HCT116 (cell line): ENCODE measurements at regions not wholly inside any gene's neighbourhood (a gene's known extent, or its start where the extent isn't known, plus 50 kb on each side); places are given as distances from the start of the nearest gene placed in this dataset.
A peak's percentile ranks its signal among the peaks of the same experiment; 100 is the strongest.

Experiments used
- ATAC-seq: fragments of 200-7000 bp; cut with Tn5 transposase; 2 replicates; pipeline ENCODE4 v1.9.1; 2020; ENCODE audit warnings: mild to moderate bottlenecking, moderate library complexity
- BruUV-seq: library from RNA; stranded (reverse); fragments of 400-500 nt; replicated peaks from 2 replicates; lab custom pipeline; 2021; lab: Mats Ljungman, UMichigan
- CTCF ChIA-PET: fragments of 300-600 bp; sonication (Branson Sonifier 250); formaldehyde crosslinking; loops from one replicate; lab custom pipeline; 2021; ENCODE audit warnings: antibody characterized with exemption; lab: Charles Lee
- POLR2A ChIA-PET: fragments of 300-600, 350-600 bp; sonication (Branson Sonifier 250); formaldehyde crosslinking; loops from one replicate; lab custom pipeline; 2021; ENCODE audit warnings: antibody characterized with exemption; lab: Charles Lee
- RAD21 ChIA-PET, 2 experiments: fragments of 300-600 bp; sonication (Branson Sonifier 250); formaldehyde crosslinking; loops; one replicate each; lab custom pipeline; 2023; ENCODE audit warnings: low total read pairs in 2 of 2; ENCODE audit not compliant: uncharacterized antibody in 2 of 2, unreplicated experiment in 2 of 2, low non-redundant PET in 1 of 2; lab: Charles Lee
- DNase-seq: peaks from one replicate; pipeline ENCODE4 v3.0.0-alpha.2; 2010; ENCODE audit warnings: low read depth, low spot score
- H2AFZ ChIP-seq: fragments of 200-600 bp; shearing (Covaris generic), sonication (generic); 2 replicates; pipeline ENCODE4 v1.6.1; 2017; ENCODE audit warnings: low read depth, mixed run types, mixed read lengths, antibody characterized with exemption, low read length; ENCODE audit not compliant: poor library complexity, severe bottlenecking
- H3K27ac ChIP-seq: 2 replicates; pipeline ENCODE4 v1.5.1; 2012; ENCODE audit warnings: low read depth, low read length
- H3K27me3 ChIP-seq: fragments of 200-600 bp; sonication (generic); 2 replicates; pipeline ENCODE4 v1.6.1; 2016; ENCODE audit warnings: mixed run types, low read length, mixed read lengths; ENCODE audit not compliant: insufficient read depth
- H3K36me3 ChIP-seq, 2 experiments: fragments of 200-500 bp in 1 of 2; fragments of 200-600 bp in 1 of 2; sonication (Bioruptor generic) in 1 of 2; sonication (generic) in 1 of 2; 2 replicates each; pipeline versions ENCODE4 v1.5.1 to v1.6.1; 2014 to 2016; ENCODE audit warnings: low read length in 2 of 2, inconsistent platforms in 1 of 2, mixed read lengths in 1 of 2, mixed run types in 1 of 2; ENCODE audit not compliant: insufficient read depth in 2 of 2, control insufficient read depth in 1 of 2
- H3K4me1 ChIP-seq, 2 experiments: fragments of 200-600 bp in 1 of 2; sonication (generic) in 1 of 2; 2 replicates each; pipeline versions ENCODE4 v1.5.1 to v1.6.1; 2012 to 2017; ENCODE audit warnings: low read length in 2 of 2, inconsistent platforms in 1 of 2, mild to moderate bottlenecking in 1 of 2, mixed read lengths in 1 of 2, mixed run types in 1 of 2, moderate library complexity in 1 of 2; ENCODE audit not compliant: insufficient read depth in 2 of 2, control insufficient read depth in 1 of 2
- H3K4me2 ChIP-seq: fragments of 200-600 bp; sonication (generic); 2 replicates; pipeline ENCODE4 v1.6.1; 2017; ENCODE audit warnings: mixed run types, low read length, mixed read lengths
- H3K4me3 ChIP-seq, 2 experiments: fragments of 200-600 bp in 1 of 2; sonication (generic) in 1 of 2; replicated peaks in 1 of 2; 2 replicates each; pipeline ENCODE4 v1.5.1; 2011 to 2016; ENCODE audit warnings: low read length in 2 of 2, control low read depth in 1 of 2, low read depth in 1 of 2, mild to moderate bottlenecking in 1 of 2, mixed read lengths in 1 of 2, mixed run types in 1 of 2
- H3K79me2 ChIP-seq: fragments of 200-600 bp; sonication (generic); 2 replicates; pipeline ENCODE4 v1.6.1; 2017; ENCODE audit warnings: mild to moderate bottlenecking, mixed run types, low read length, moderate library complexity, mixed read lengths; ENCODE audit not compliant: insufficient read depth
- H3K9ac ChIP-seq: fragments of 200-600 bp; sonication (generic); 2 replicates; pipeline ENCODE4 v1.6.1; 2016; ENCODE audit warnings: low read length, mixed read lengths
- H3K9me2 ChIP-seq: fragments of 200-600 bp; sonication (generic), shearing (Covaris generic); 2 replicates; pipeline ENCODE4 v1.6.1; 2017; ENCODE audit warnings: mixed run types, mild to moderate bottlenecking, moderate library complexity; ENCODE audit not compliant: insufficient read depth
- H3K9me3 ChIP-seq, 2 experiments: fragments of 200-500 bp in 1 of 2; fragments of 200-600 bp in 1 of 2; sonication (Bioruptor generic) in 1 of 2; sonication (generic) in 1 of 2; 2 replicates each; pipeline ENCODE4 v1.6.1; 2014 to 2017; ENCODE audit warnings: low read length in 2 of 2, mixed read lengths in 2 of 2, inconsistent platforms in 1 of 2, low read depth in 1 of 2, mild to moderate bottlenecking in 1 of 2, mixed run types in 1 of 2, moderate library complexity in 1 of 2; ENCODE audit not compliant: control insufficient read depth in 1 of 2, insufficient read depth in 1 of 2
- H4K20me1 ChIP-seq: fragments of 200-600 bp; sonication (generic), shearing (Covaris generic); 2 replicates; pipeline ENCODE4 v1.6.1; 2017; ENCODE audit warnings: mixed run types, mild to moderate bottlenecking, moderate library complexity; ENCODE audit not compliant: insufficient read depth
- ATF3 ChIP-seq: IDR thresholded peaks from 2 replicates; pipeline ENCODE4 v1.6.1; 2012
- CEBPB ChIP-seq: IDR thresholded peaks from 2 replicates; pipeline ENCODE4 v1.6.1; 2012; ENCODE audit warnings: low read depth
- CTCF ChIP-seq, 3 experiments: fragments of 200-600 bp in 1 of 3; sonication (generic) in 1 of 3; IDR thresholded peaks in 2 of 3; conservative IDR thresholded peaks in 1 of 3; 2 replicates each; pipeline ENCODE4 v1.5.1; 2012 to 2017; ENCODE audit warnings: low read depth in 2 of 3, low read length in 2 of 3, antibody characterized with exemption in 1 of 3, borderline replicate concordance in 1 of 3, control low read depth in 1 of 3, mild to moderate bottlenecking in 1 of 3, mixed read lengths in 1 of 3, mixed run types in 1 of 3, moderate library complexity in 1 of 3; ENCODE audit not compliant: insufficient read depth in 1 of 3
- EGR1 ChIP-seq: IDR thresholded peaks from 2 replicates; pipeline ENCODE4 v1.6.1; 2012; ENCODE audit warnings: low read depth
- ELF1 ChIP-seq: IDR thresholded peaks from 2 replicates; pipeline ENCODE4 v1.6.1; 2012; ENCODE audit warnings: low read depth, borderline replicate concordance
- EZH2phosphoT487 ChIP-seq: fragments of 200-600 bp; IDR thresholded peaks from 2 replicates; pipeline ENCODE4 v1.6.1; 2018; ENCODE audit warnings: antibody characterized with exemption, borderline replicate concordance
- FOSL1 ChIP-seq: IDR thresholded peaks from 2 replicates; pipeline ENCODE4 v1.6.1; 2012; ENCODE audit warnings: low read depth
- JUND ChIP-seq: IDR thresholded peaks from 2 replicates; pipeline ENCODE4 v1.6.1; 2012
- MAX ChIP-seq: IDR thresholded peaks from 2 replicates; pipeline ENCODE4 v1.6.1; 2012
- POLR2AphosphoS5 ChIP-seq: IDR thresholded peaks from 2 replicates; pipeline ENCODE4 v1.6.1; 2011; ENCODE audit warnings: mild to moderate bottlenecking, low read depth, low read length, moderate library complexity
- REST ChIP-seq: IDR thresholded peaks from 2 replicates; pipeline ENCODE4 v1.6.1; 2012; ENCODE audit warnings: low read depth
- SP1 ChIP-seq: IDR thresholded peaks from 2 replicates; pipeline ENCODE4 v1.6.1; 2012; ENCODE audit warnings: low read depth
- TCF7L2 ChIP-seq: IDR thresholded peaks from 2 replicates; pipeline ENCODE4 v1.7.0; 2011; ENCODE audit warnings: borderline replicate concordance, inconsistent platforms; ENCODE audit not compliant: insufficient read depth, insufficient read length; ENCODE audit errors: extremely low read depth
- ZBTB33 ChIP-seq: IDR thresholded peaks from 2 replicates; pipeline ENCODE4 v1.6.1; 2011; ENCODE audit warnings: mild to moderate bottlenecking, low read length, moderate library complexity; ENCODE audit not compliant: insufficient replicate concordance; ENCODE audit errors: extremely low read depth
- ZFX ChIP-seq: fragments of 450-650 bp; IDR thresholded peaks from 2 replicates; pipeline ENCODE4 v1.6.1; 2017
- ZNF274 ChIP-seq: fragments of 200-500 bp; sonication (Bioruptor generic); IDR thresholded peaks from 2 replicates; pipeline ENCODE4 v1.6.1; 2014; ENCODE audit warnings: mild to moderate bottlenecking, low read depth, low read length, inconsistent platforms
- intact Hi-C: fragments of 100-400 bp; cut with micrococcal nuclease; formaldehyde crosslinking; loops from 2 replicates; pipeline ENCODE4 v1.10.0; 2022

- H3K9me3 ChIP-seq, result no peaks in the 10 kb centered on the region
- H3K9ac ChIP-seq, result no peak overlapping the region
- H2AFZ ChIP-seq, result peak overlapping the region; percentile 92
- RAD21 ChIA-PET, result no interaction called here
- DNase-seq, result no peak
- H3K9me2 ChIP-seq, result no peaks in the 10 kb centered on the region
- ATAC-seq, result no peak
- POLR2A ChIA-PET, result no interaction called here
- CTCF ChIA-PET, result no interaction called here
- no peaks in the 10 kb centered on the region for H4K20me1 ChIP-seq
- BruUV-seq, result no TSS peak
- H3K27ac ChIP-seq, result no peak overlapping the region
- no peak for TF ChIP-seq ATF3
- TF ChIP-seq EGR1, result no peak
- no peak for TF ChIP-seq TCF7L2
- no peak for TF ChIP-seq JUND
- no peak for TF ChIP-seq CEBPB
- no peak for TF ChIP-seq CTCF (IDR thresholded peaks at IDR 0.05 in 2 of 3, conservative IDR thresholded peaks at IDR 0.05 in 1 of 3; ENCODE audit: borderline replicate concordance in 1 of 3, insufficient read depth in 1 of 3, low read depth in 2 of 3, low read length in 2 of 3)
- no peak for TF ChIP-seq MAX
- no peak for TF ChIP-seq REST
- no peak for TF ChIP-seq ELF1
- no peak for TF ChIP-seq ZNF274
- no peak for TF ChIP-seq FOSL1
- TF ChIP-seq EZH2phosphoT487, result no peak
- no peak for TF ChIP-seq SP1
- TF ChIP-seq ZFX, result no peak
- TF ChIP-seq ZBTB33, result no peak
- TF ChIP-seq POLR2AphosphoS5, result no peak
- H3K4me1 ChIP-seq, result 0 out of 4 replicates have a peak, but pooled peaks cover 0 to 4% of the 10 kb centered on the region in 2 experiments
- no peaks in the 10 kb centered on the region for H3K36me3 ChIP-seq
- peak overlapping the region; percentile 43 for H3K4me2 ChIP-seq
- no peaks in the 10 kb centered on the region for H3K27me3 ChIP-seq
- no peak overlapping the region for H3K4me3 ChIP-seq
- H3K79me2 ChIP-seq, result no peaks in the 10 kb centered on the region
- intact Hi-C loops, result no loop called here
These were observed 1075.1 kb downstream of the NR2F1-AS1 start for GRCh38 chr5:92505925-92506324.
